DMS79 (cell line): ENCODE measurements at regions not wholly inside any gene's neighbourhood (a gene's known extent, or its start where the extent isn't known, plus 50 kb on each side); places are given as distances from the start of the nearest gene placed in this dataset.
"Not testable (repeated sequence)": the region's sequence is repeated elsewhere in the genome, so short reads cannot be mapped to it uniquely, and the experiment has no call there.

Experiments
- DNase-seq: peaks from one replicate; lab custom pipeline; 2025; lab: John Stamatoyannopoulos, UW

DNA sequence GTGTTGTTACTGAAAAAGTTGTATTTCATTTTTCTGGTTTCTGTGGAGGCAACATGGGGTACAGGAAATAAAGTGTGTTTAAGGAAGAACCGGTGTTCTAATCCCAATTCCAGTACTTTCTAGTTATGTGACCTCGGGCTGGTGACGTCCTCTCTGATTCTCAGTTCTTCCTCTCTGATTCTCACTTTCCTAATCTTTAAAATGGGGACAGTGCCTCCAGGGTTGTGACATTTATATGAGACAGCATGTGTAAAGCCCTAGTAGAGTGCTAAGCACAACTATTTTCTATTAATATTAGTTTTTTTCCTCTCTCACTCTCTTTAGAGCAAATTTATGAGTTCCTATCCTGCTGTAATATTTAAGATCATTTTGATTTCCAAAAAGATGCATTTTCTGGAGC is 50.9 kb upstream of the PTPDC1 start:
- no peak for DNase-seq

- DNase-seq, result no peak
These were observed 52.3 kb upstream of the PTPDC1 start for GRCh38 chr9:94031946-94032345.

- no peak for DNase-seq
These were observed 52.9 kb upstream of the PTPDC1 start for GRCh38 chr9:94031380-94031779.

- peak; percentile 25 for DNase-seq
These were observed 53.7 kb upstream of the PTPDC1 start for GRCh38 chr9:94030318-94031179.

GRCh38 chr9:94029932-94030317 is 54.3 kb upstream of the PTPDC1 start:
- DNase-seq, result no peak

GRCh38 chr9:94026816-94027215 is 57.4 kb upstream of the PTPDC1 start:
- no peak for DNase-seq

DNA sequence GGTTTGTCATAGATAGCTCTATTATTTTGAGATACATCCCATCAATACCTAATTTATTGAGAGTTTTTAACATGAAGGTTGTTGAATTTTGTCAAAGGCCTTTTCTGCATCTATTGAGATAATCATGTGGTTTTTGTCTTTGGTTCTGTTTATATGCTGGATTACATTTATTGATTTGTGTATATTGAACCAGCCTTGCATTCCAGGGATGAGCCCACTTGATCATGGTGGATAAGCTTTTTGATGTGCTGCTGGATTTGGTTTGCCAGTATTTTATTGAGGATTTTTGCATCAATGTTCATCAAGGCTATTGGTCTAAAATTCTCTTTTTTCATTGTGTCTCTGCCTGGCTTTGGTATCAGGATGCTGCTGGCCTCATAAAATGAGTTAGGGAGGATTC is 61.8 kb upstream of the PTPDC1 start:
- DNase-seq, result not testable (repeated sequence)

GRCh38 chr9:94020836-94021235 is 63.4 kb upstream of the PTPDC1 start:
- not testable (repeated sequence) for DNase-seq

DNA sequence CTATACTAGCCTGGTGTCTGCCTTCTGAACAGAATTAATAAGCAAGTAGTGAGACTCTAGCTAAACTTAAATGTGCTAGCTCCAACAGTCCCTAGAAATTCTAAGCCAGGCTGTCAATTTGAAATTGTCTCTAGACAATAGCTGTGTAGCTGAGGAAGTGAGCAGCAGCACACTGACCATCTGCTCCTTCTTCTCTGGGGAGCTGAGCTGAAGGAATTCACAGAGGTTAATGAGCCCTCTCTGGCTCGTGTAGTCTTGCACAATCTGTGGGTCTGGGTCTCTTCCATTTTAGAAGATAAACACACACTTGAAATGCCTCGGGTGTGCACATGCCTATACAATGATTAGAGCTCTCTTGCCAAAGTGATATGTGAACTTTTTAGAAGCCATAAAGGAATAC is 63.5 kb upstream of the BARX1 start:
- DNase-seq, result no peak

DNA sequence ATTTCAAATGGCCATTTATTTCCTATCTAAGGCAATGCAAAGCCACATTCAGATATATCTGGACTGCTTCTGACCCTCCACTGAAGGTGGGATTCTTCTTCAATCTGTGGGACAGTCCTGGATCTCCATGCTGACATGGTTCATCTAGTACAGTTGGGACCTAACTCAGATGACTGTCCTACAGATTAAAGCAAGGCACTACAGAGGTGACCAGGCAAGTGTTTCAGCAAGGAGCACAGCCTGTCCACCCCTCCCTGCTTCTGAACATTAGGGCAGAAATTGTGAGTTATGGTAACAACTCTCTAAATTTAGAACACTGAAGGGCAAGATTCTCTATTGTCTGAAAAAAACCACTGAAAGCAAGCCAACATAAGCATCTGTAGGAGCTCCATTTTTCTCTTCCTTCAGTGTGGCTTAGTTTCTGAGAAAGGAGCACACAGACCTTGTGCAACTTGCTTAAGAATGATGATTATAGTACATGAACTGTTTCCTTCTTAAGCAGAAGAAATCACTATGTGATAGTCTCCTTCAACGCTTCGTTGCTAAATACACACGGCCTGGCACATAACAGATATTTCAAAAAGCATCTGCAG is 62.9 kb upstream of the BARX1 start:
- no peak for DNase-seq

GRCh38 chr9:94016744-94017143 is 61.6 kb upstream of the BARX1 start:
- DNase-seq, result no peak

- no peak for DNase-seq
These were observed 59.8 kb upstream of the BARX1 start for GRCh38 chr9:94014920-94015319.

GRCh38 chr9:94014066-94014654 is 59.0 kb upstream of the BARX1 start:
- no peak for DNase-seq

DNA sequence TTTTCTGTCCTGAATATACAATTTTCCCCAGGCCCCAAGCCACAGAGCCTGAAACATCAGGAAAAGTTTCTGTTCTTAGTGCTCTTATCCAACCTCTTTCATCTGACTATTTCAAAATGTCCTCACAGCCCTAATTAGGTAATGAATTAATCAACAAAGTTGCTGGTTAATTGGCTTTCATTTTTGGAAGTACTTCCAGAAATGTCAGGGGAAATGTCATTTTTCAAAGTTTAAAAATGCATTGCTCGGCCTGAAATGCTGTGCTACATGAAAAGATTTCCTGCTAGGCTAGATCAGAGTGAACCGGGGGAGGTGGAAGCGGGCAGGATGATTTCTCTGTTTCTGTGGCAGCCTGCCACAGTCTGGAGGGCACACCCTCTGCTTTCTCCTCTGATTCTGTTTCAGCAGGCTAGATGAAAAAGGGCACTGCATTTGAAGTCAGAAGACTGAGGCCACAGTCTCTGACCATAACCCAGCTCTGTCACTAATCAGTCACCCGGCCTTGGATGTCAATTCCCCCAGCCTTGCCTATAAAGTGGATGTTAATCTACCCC is 55.9 kb upstream of the BARX1 start:
- no peak for DNase-seq

GRCh38 chr9:94005272-94005901 is 50.2 kb upstream of the BARX1 start:
- no peak for DNase-seq
